ENCODE measurements at regions not wholly inside any gene's neighbourhood (a gene's known extent, or its start where the extent isn't known, plus 50 kb on each side); places are given as distances from the start of the nearest gene placed in this dataset.

DNA sequence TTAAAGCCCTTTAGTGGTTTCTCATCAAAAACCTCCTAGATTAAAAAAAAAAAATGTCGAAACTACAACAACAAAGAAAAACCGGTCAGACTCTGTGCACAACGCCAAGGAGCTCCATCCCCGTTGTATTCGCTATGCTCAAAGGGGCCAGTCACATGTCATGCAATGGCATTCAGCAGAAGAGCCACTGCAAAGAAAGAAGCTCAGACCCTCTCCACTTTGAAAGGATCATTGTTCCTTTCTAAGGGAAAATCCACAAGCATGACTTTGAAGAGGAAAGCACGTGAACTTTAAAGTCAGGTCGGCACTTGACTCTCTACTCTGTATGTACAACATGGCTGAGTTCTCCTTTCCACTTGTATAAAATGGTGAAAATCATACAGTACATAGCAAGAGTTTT is 655.6 kb downstream of the ETS1 start:
- no peak for ATAC-seq
- no peak for TF ChIP-seq ZNF8 (CRISPR knock-in tag; IDR thresholded peaks at IDR 0.05)
- TF ChIP-seq, protein P1, sequence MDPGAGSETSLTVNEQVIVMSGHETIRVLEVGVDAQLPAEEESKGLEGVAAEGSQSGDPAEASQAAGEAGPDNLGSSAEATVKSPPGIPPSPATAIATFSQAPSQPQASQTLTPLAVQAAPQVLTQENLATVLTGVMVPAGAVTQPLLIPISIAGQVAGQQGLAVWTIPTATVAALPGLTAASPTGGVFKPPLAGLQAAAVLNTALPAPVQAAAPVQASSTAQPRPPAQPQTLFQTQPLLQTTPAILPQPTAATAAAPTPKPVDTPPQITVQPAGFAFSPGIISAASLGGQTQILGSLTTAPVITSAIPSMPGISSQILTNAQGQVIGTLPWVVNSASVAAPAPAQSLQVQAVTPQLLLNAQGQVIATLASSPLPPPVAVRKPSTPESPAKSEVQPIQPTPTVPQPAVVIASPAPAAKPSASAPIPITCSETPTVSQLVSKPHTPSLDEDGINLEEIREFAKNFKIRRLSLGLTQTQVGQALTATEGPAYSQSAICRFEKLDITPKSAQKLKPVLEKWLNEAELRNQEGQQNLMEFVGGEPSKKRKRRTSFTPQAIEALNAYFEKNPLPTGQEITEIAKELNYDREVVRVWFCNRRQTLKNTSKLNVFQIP (CRISPR knock-in tag; IDR thresholded peaks at IDR 0.05; ENCODE audit: borderline replicate concordance, low read depth): no peak
- no peak for TF ChIP-seq ZNF70 (CRISPR knock-in tag; IDR thresholded peaks at IDR 0.05)

GRCh38 chr11:127926721-127927120 is 660.6 kb downstream of the ETS1 start:
- no peak for ATAC-seq
- TF ChIP-seq CSRNP3 (CRISPR knock-in tag; IDR thresholded peaks at IDR 0.05) (no peak), ZNF70 (CRISPR knock-in tag; IDR thresholded peaks at IDR 0.05) (no peak), ESRRG (CRISPR knock-in tag; IDR thresholded peaks at IDR 0.05) (no peak), CREB5 (CRISPR knock-in tag; IDR thresholded peaks at IDR 0.05; ENCODE audit: low read depth) (no peak), ZC3H10 (CRISPR knock-in tag; IDR thresholded peaks at IDR 0.05) (no peak), BACH2 (CRISPR knock-in tag; IDR thresholded peaks at IDR 0.05; ENCODE audit: borderline replicate concordance) (no peak), PPARA (CRISPR knock-in tag; IDR thresholded peaks at IDR 0.05; ENCODE audit: borderline replicate concordance) (no peak), TOX (CRISPR knock-in tag; IDR thresholded peaks at IDR 0.05; ENCODE audit: borderline replicate concordance) (no peak), OSR1 (CRISPR knock-in tag; IDR thresholded peaks at IDR 0.05) (no peak), ARNTL (CRISPR knock-in tag; IDR thresholded peaks at IDR 0.05; ENCODE audit: borderline replicate concordance, low read depth) (no peak), ISL1 (CRISPR knock-in tag; IDR thresholded peaks at IDR 0.05) (no peak), ZFP3 (CRISPR knock-in tag; IDR thresholded peaks at IDR 0.05) (no peak)
- TF ChIP-seq, protein P1 (CRISPR knock-in tag; IDR thresholded peaks at IDR 0.05; ENCODE audit: borderline replicate concordance, low read depth): no peak
- TF ChIP-seq, protein P2, sequence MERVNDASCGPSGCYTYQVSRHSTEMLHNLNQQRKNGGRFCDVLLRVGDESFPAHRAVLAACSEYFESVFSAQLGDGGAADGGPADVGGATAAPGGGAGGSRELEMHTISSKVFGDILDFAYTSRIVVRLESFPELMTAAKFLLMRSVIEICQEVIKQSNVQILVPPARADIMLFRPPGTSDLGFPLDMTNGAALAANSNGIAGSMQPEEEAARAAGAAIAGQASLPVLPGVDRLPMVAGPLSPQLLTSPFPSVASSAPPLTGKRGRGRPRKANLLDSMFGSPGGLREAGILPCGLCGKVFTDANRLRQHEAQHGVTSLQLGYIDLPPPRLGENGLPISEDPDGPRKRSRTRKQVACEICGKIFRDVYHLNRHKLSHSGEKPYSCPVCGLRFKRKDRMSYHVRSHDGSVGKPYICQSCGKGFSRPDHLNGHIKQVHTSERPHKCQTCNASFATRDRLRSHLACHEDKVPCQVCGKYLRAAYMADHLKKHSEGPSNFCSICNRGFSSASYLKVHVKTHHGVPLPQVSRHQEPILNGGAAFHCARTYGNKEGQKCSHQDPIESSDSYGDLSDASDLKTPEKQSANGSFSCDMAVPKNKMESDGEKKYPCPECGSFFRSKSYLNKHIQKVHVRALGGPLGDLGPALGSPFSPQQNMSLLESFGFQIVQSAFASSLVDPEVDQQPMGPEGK (CRISPR knock-in tag; IDR thresholded peaks at IDR 0.05; ENCODE audit: borderline replicate concordance): no peak

- no peak for ATAC-seq
- no peak for TF ChIP-seq ZNF565 (CRISPR knock-in tag; conservative IDR thresholded peaks at IDR 0.05; ENCODE audit: low read depth)
Measured at GRCh38 chr11:127925475-127925874, 661.9 kb downstream of the ETS1 start.

DNA sequence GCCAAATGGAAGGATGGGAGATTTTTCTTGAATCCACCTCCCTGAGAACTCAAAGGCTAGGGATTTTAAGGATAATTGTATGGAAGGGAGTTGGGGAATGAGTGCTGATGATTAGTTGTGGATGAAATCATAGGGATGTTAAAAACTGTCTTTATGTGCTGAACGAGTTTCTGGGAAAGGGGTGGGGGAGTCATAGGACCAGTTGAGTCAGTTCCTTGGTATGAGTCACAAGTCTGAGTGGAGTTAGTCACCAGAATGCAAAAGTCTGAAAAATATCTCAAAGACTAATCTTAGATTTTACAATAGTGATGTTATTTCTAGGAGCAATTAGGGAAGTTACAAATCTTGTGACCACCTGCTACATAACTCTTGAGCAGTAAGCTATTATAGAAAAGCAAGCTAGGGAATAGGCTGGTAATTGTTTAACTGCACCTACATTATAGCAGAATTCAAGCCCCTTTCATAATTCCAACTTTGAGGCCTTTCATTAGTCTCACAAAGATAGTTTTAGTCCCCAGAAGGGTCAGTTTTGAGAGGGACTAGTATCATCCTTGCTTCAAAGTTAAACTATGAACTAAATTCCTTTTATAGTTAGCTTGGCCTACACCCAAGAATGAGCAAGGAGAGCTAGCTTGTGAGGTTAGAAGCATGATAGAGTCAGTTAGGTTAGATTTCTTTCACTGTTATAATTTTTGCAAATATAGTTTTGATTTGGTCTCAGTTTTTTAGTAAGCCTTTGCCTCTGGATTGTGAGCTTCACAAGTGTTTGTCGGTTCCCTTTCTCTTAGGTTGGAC is 668.0 kb downstream of the ETS1 start:
- TF ChIP-seq, protein P1 (CRISPR knock-in tag; IDR thresholded peaks at IDR 0.05; ENCODE audit: borderline replicate concordance, low read depth): no peak
- TF ChIP-seq ZNF565 (CRISPR knock-in tag; conservative IDR thresholded peaks at IDR 0.05; ENCODE audit: low read depth): no peak
- TF ChIP-seq ZNF8 (CRISPR knock-in tag; IDR thresholded peaks at IDR 0.05): no peak
- TF ChIP-seq BACH2 (CRISPR knock-in tag; IDR thresholded peaks at IDR 0.05; ENCODE audit: borderline replicate concordance): no peak
- TF ChIP-seq TOX (CRISPR knock-in tag; IDR thresholded peaks at IDR 0.05; ENCODE audit: borderline replicate concordance): no peak
- TF ChIP-seq GLIS3 (CRISPR knock-in tag; IDR thresholded peaks at IDR 0.05): no peak
- no peak for TF ChIP-seq OSR1 (CRISPR knock-in tag; IDR thresholded peaks at IDR 0.05)
- no peak for TF ChIP-seq PPARA (CRISPR knock-in tag; IDR thresholded peaks at IDR 0.05; ENCODE audit: borderline replicate concordance)
- TF ChIP-seq ISL1 (CRISPR knock-in tag; IDR thresholded peaks at IDR 0.05): no peak
- no peak for ATAC-seq
